PC-9 (cell line): ENCODE measurements at regions not wholly inside any gene's neighbourhood (a gene's known extent, or its start where the extent isn't known, plus 50 kb on each side); places are given as distances from the start of the nearest gene placed in this dataset.

Experiments used
- BruUV-seq: library from RNA; stranded (reverse); fragments of 400-500 nt; replicated peaks from 2 replicates; lab custom pipeline; 2021; lab: Mats Ljungman, UMichigan
- CTCF ChIA-PET: fragments of 300-600 bp; sonication (Branson Sonifier 250); formaldehyde crosslinking; loops from one replicate; lab custom pipeline; 2022; ENCODE audit warnings: antibody characterized with exemption; lab: Charles Lee
- POLR2A ChIA-PET: fragments of 300-600 bp; sonication (Branson Sonifier 250); formaldehyde crosslinking; loops from one replicate; lab custom pipeline; 2022; ENCODE audit warnings: antibody characterized with exemption; ENCODE audit not compliant: unreplicated experiment; lab: Charles Lee
- DNase-seq, 2 experiments: peaks; one replicate each; pipeline versions ENCODE4 v3.0.0 to v3.0.0-alpha.2; 2015 to 2022; ENCODE audit warnings: mixed read lengths in 1 of 2
- H2AFZ ChIP-seq: fragments of 200-600 bp; sonication (generic); 2 replicates; pipeline ENCODE4 v1.8.1; 2017; ENCODE audit warnings: antibody characterized with exemption
- H3F3A ChIP-seq: fragments of 200-600 bp; sonication (generic); 2 replicates; pipeline ENCODE4 v1.8.1; 2017; ENCODE audit warnings: antibody characterized with exemption, mild to moderate bottlenecking, low read depth; ENCODE audit not compliant: insufficient read depth
- H3K27ac ChIP-seq: fragments of 200-600 bp; sonication (generic); 2 replicates; pipeline ENCODE4 v1.6.1; 2016; ENCODE audit warnings: mixed run types
- H3K27me3 ChIP-seq: fragments of 200-600 bp; sonication (generic); 2 replicates; pipeline ENCODE4 v1.6.1; 2016; ENCODE audit warnings: low read depth, mixed run types; ENCODE audit not compliant: insufficient read depth
- H3K36me3 ChIP-seq: fragments of 200-600 bp; sonication (generic); 2 replicates; pipeline ENCODE4 v1.6.1; 2016; ENCODE audit warnings: low read depth, mixed run types
- H3K4me1 ChIP-seq: fragments of 200-600 bp; sonication (generic); replicated peaks from 2 replicates; pipeline ENCODE4 v1.6.1; 2016; ENCODE audit warnings: mixed run types; ENCODE audit not compliant: insufficient read depth
- H3K4me2 ChIP-seq: fragments of 200-600 bp; sonication (generic); 2 replicates; pipeline ENCODE4 v1.6.1; 2017; ENCODE audit warnings: mixed run types
- H3K4me3 ChIP-seq: fragments of 200-600 bp; sonication (generic); 2 replicates; pipeline ENCODE4 v1.6.1; 2016; ENCODE audit warnings: mixed run types
- H3K79me2 ChIP-seq: fragments of 200-600 bp; sonication (generic); 2 replicates; pipeline ENCODE4 v1.6.1; 2017; ENCODE audit warnings: low read depth, mixed run types
- H3K9me2 ChIP-seq: fragments of 200-600 bp; sonication (generic); 2 replicates; pipeline ENCODE4 v1.8.1; 2017; ENCODE audit warnings: mild to moderate bottlenecking; ENCODE audit not compliant: insufficient read depth
- H3K9me3 ChIP-seq: fragments of 200-600 bp; sonication (generic); 2 replicates; pipeline ENCODE4 v1.8.1; 2016; ENCODE audit warnings: low read depth; ENCODE audit not compliant: insufficient read depth
- H4K20me1 ChIP-seq: fragments of 200-600 bp; sonication (generic); 2 replicates; pipeline ENCODE4 v1.8.1; 2017; ENCODE audit not compliant: insufficient read depth
- CTCF ChIP-seq: fragments of 200-600 bp; sonication (generic); conservative IDR thresholded peaks from 2 replicates; pipeline ENCODE4 v1.6.1; 2017; ENCODE audit warnings: mixed run types, antibody characterized with exemption, mild to moderate bottlenecking, moderate library complexity
- EZH2 ChIP-seq: fragments of 200-600 bp; sonication (generic); IDR thresholded peaks from 2 replicates; pipeline ENCODE4 v1.8.0; 2017; ENCODE audit warnings: antibody characterized with exemption, low read depth
- intact Hi-C: fragments of 100-400 bp; cut with micrococcal nuclease; formaldehyde crosslinking; loops from one replicate; pipeline ENCODE4 v1.10.0; 2022; ENCODE audit not compliant: unreplicated experiment

- H3K4me2 ChIP-seq: no peak overlapping the region
- CTCF ChIA-PET: no interaction called here
- no peaks in the 10 kb centered on the region for H3K27me3 ChIP-seq
- no peak overlapping the region for H3K27ac ChIP-seq
- H3K9me2 ChIP-seq: no peaks in the 10 kb centered on the region
- H3K4me1 ChIP-seq: no peaks in the 10 kb centered on the region
- H3K4me3 ChIP-seq: no peak overlapping the region
- H3K36me3 ChIP-seq: no peaks in the 10 kb centered on the region
- no peak overlapping the region for H2AFZ ChIP-seq
- H4K20me1 ChIP-seq: no peaks in the 10 kb centered on the region
- POLR2A ChIA-PET: no interaction called here
- no TSS peak for BruUV-seq
- intact Hi-C loops: no loop called here
- DNase-seq: no peak
- H3F3A ChIP-seq: no peaks in the 10 kb centered on the region
- H3K79me2 ChIP-seq: no peaks in the 10 kb centered on the region
- TF ChIP-seq EZH2 (no peak), CTCF (no peak)
- H3K9me3 ChIP-seq: no peaks in the 10 kb centered on the region
Observed at GRCh38 chr16:35573407-35573806, 2114.0 kb downstream of the TP53TG3F start.

- no peaks in the 10 kb centered on the region for H3K9me3 ChIP-seq
- H3K4me3 ChIP-seq: no peak overlapping the region
- no TSS peak for BruUV-seq
- no peaks in the 10 kb centered on the region for H3F3A ChIP-seq
- TF ChIP-seq EZH2: no peak
- no peak for TF ChIP-seq CTCF
- DNase-seq: no peak
- H3K36me3 ChIP-seq: no peaks in the 10 kb centered on the region
- no peaks in the 10 kb centered on the region for H3K4me1 ChIP-seq
- H3K27ac ChIP-seq: no peak overlapping the region
- POLR2A ChIA-PET: no interaction called here
- H3K27me3 ChIP-seq: no peaks in the 10 kb centered on the region
- H4K20me1 ChIP-seq: no peaks in the 10 kb centered on the region
- intact Hi-C loops: no loop called here
- CTCF ChIA-PET: no interaction called here
- H3K79me2 ChIP-seq: no peaks in the 10 kb centered on the region
- no peaks in the 10 kb centered on the region for H3K9me2 ChIP-seq
- H2AFZ ChIP-seq: no peak overlapping the region
- no peak overlapping the region for H3K4me2 ChIP-seq
Observed at GRCh38 chr16:35574011-35574410, 2114.6 kb downstream of the TP53TG3F start.

- Histone ChIP-seq H3K9me3 (no peaks in the 10 kb centered on the region), H3K27me3 (no peaks in the 10 kb centered on the region), H3K9me2 (no peaks in the 10 kb centered on the region), H4K20me1 (no peaks in the 10 kb centered on the region), H2AFZ (no peak overlapping the region), H3K36me3 (no peaks in the 10 kb centered on the region), H3K4me2 (no peak overlapping the region), H3F3A (no peaks in the 10 kb centered on the region), H3K79me2 (no peaks in the 10 kb centered on the region), H3K4me1 (no peaks in the 10 kb centered on the region), H3K27ac (no peak overlapping the region), H3K4me3 (no peak overlapping the region)
- intact Hi-C loops: no loop called here
- CTCF ChIA-PET: no interaction called here
- TF ChIP-seq CTCF (no peak), EZH2 (no peak)
- BruUV-seq: no TSS peak
- POLR2A ChIA-PET: no interaction called here
- DNase-seq: no peak
Observed at GRCh38 chr16:35574454-35575431, 2115.3 kb downstream of the TP53TG3F start.
